HG03097 (cell line): ENCODE measurements at regions not wholly inside any gene's neighbourhood (a gene's known extent, or its start where the extent isn't known, plus 50 kb on each side); places are given as distances from the start of the nearest gene placed in this dataset.
A peak's percentile ranks its signal among the peaks of the same experiment; 100 is the strongest.
"Not testable (repeated sequence)": the region's sequence is repeated elsewhere in the genome, so short reads cannot be mapped to it uniquely, and the experiment has no call there.

Experiments
- ATAC-seq: cut with Tn5 transposase; IDR thresholded peaks from one replicate; pipeline ENCODE4 v1.9.1; 2021; ENCODE audit not compliant: unreplicated experiment, low FRiP score

DNA sequence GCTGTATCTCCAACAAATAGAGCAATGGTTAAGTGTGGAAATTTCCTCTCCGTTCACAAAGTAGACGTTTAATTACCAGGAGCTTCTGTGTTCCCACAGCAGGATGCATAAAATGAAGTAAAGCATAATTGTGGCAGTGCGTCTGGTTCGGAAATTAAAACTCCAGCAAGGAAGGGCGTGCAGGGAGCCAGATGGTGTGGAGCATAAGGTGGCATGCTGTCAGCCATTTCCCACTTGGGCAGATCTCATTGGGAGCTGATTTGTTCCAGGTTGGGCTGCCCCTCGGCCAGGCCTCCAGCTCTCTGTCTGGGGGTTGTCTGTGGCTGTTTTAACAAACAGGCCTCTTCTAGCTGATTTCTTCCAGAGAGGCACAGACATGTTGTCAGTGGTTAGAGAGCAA, 182.1 kb upstream of the CLNK start:
- ATAC-seq: no peak

- ATAC-seq: no peak
Observed at GRCh38 chr4:10861036-10861435, 176.5 kb upstream of the CLNK start.

- no peak for ATAC-seq
Observed at GRCh38 chr4:10856271-10856782, 171.8 kb upstream of the CLNK start.

GRCh38 chr4:10853196-10853595, 168.6 kb upstream of the CLNK start:
- ATAC-seq: no peak

- no peak for ATAC-seq
Observed at GRCh38 chr4:10841697-10842096, 157.1 kb upstream of the CLNK start.

GRCh38 chr4:10837151-10837550, 152.6 kb upstream of the CLNK start:
- no peak for ATAC-seq

GRCh38 chr4:10832806-10833628, 148.4 kb upstream of the CLNK start:
- no peak for ATAC-seq

DNA sequence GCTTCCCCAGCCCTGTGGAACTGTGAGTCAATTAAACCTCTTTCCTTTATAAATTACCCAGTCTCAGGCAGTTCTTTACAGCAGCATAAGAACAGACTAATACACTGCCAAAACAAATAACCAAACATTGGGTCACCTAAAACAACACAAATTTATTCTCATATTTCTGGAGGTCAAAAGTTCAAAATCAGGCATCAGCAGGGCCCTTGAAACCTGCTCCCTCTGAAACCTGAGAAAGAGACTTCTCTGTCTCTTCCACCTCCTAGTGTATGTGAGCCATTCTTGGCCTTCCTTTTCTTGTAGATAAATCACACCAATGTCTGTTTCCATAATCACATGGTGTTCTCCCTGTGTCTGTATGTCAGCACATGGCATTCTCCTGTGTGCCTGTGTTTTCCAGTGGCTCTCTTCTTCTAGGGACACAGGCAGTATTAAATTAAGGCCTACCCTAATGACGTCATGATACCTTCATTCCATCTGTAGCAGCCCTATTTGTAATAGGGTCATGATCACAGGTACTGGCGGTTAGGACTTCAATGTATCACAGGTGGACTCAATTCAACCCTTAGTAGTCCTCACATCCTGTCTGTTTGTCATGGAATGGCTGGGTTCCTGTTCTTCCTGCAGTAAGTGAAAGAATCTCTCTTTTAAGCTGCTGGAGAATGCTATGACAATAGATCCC, 147.3 kb upstream of the CLNK start:
- no peak for ATAC-seq

DNA sequence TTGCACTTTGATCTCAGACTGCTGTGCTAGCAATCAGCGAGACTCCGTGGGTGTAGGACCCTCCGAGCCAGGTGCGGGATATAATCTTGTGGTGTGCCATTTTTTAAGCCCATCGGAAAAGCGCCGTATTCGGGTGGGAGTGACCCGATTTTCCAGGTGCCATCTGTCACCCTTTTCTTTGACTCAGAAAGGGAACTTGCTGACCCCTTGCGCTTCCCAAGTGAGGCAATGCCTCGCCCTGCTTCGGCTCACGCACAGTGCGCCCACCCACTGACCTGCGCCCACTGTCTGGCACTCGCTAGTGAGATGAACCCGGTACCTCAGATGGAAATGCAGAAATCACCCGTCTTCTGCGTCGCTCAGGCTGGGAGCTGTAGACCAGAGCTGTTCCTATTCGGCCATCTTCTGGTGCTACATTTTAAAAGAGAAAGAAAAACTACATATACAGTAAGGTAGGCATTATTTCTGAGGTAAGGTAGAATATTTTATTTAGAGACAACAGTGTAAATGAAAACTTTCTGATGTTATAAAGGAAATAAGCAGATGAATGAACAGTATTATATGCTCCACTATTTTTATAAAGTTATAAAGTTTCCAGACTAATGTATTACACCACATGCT, 144.5 kb upstream of the CLNK start:
- not testable (repeated sequence) for ATAC-seq

- no peak for ATAC-seq
Observed at GRCh38 chr4:10821826-10822225, 137.3 kb upstream of the CLNK start.

- ATAC-seq: no peak
Observed at GRCh38 chr4:10816571-10816970, 132.0 kb upstream of the CLNK start.

GRCh38 chr4:10811991-10812390, 127.4 kb upstream of the CLNK start:
- no peak for ATAC-seq

GRCh38 chr4:10810411-10810810, 125.8 kb upstream of the CLNK start:
- peak; percentile 19 for ATAC-seq

GRCh38 chr4:10809905-10810304, 125.3 kb upstream of the CLNK start:
- ATAC-seq: peak; percentile 79

DNA sequence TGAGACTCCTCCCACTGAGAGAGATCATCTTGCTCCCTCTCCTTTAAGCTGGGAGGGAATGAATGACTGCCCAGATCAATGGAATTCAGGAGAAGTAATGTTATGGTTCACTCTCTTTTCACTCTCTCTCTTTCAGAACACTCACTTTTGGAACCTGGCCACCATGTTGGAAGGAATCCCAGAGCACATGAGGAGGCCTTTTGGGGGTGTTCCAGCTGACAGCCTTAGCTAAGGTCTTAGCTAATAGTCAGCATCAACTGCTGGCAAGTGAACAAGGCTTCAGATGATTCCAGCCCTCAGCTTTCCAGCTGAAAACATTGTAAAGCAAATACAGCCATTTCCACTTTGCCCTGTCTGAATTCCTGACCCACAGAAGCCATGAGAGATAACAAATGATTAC, 124.0 kb upstream of the CLNK start:
- no peak for ATAC-seq

- ATAC-seq: no peak
Observed at GRCh38 chr4:10806953-10807645, 122.5 kb upstream of the CLNK start.

DNA sequence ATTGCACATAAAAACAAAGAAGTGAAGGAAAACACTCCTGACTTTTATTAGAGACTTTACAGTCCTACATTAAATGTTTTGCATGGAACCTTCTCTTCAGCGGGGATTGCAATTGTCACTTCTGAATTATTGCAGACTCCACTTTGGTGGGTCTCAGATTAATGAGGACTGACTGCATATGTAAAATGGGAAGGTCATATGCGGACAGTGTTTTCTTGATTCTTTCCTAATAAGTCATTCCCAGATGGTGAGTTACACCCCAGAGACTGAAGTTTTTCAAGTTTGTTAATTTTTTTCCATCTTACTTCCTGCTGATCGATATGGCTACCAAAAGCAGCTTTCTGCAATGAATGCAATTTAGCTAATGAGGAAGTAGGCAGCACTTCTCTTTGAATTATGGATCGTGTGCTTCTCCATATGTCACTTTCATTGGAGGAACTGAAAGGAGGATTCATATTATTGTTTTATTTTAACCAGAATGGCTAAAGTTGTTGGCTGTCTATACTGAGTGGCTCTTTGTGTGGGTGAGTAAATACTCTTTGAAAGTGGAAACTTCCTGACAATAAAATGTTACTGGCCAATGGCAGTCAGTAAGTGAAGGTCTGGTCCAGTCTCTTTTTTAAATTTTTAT, 119.3 kb upstream of the CLNK start:
- ATAC-seq: no peak

DNA sequence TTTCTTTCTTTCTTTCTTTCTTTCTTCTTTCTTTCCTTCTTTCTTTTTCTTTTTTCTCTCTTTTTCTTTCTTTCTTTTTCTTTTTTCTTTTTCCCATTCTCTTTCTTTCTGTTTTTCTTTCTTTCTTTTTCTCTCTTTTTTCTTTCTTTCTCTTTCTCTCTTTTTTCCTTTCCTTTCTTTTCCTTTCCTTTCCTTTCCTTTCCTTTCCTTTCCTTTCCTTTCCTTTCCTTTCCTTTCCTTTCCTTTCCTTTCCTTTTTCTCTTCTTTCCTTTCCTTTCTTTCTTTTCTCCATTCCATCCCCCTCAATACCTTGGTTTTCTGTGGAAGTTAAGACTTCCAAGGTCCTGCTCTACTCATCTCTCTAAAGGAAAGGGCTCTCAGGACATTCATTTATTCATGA, 102.8 kb upstream of the CLNK start:
- no peak for ATAC-seq

GRCh38 chr4:10784621-10785020, 100.1 kb upstream of the CLNK start:
- ATAC-seq: no peak

DNA sequence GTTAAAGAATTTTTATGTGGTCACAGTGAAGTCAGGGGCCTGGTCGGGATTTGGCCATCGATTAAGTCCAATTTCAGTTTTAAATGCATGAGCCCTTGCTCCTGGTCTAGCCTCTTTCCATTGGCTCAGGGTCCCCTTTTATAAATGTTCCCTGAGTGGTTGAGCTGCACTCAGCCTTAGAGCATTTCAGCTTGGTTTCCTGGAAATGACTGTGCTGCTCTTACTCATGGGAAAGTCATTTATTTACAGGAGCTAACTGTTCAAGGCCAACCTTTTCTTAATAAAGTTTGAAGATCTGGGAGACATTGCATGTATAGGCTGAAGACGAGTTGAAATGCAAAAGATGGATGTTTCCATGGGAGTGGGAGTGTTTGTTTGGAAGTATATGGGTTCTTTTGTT, 98.8 kb upstream of the CLNK start:
- no peak for ATAC-seq
